ENCODE measurements at regions not wholly inside any gene's neighbourhood (a gene's known extent, or its start where the extent isn't known, plus 50 kb on each side); places are given as distances from the start of the nearest gene placed in this dataset.

- TF ChIP-seq POLR2A (IDR thresholded peaks at IDR 0.05) (no peak), EP300 (IDR thresholded peaks at IDR 0.05) (no peak)
- H3K4me1 ChIP-seq, result no peaks in the 10 kb centered on the region
- no peak for DNase-seq (ENCODE audit: low spot score in 2 of 2)
- no peaks in the 10 kb centered on the region for H3K9me3 ChIP-seq
- 82 to 88% methylated on average over 14 of the region's 14 CpGs for WGBS, 2 donors
- H3K4me3 ChIP-seq, result no peak overlapping the region
- no peaks in the 10 kb centered on the region for H3K36me3 ChIP-seq
- H3K27me3 ChIP-seq, result no peaks in the 10 kb centered on the region
- H3K27ac ChIP-seq, result no peak overlapping the region
Measured at GRCh38 chr5:2546938-2547337, 204.5 kb downstream of the IRX2 start.

DNA sequence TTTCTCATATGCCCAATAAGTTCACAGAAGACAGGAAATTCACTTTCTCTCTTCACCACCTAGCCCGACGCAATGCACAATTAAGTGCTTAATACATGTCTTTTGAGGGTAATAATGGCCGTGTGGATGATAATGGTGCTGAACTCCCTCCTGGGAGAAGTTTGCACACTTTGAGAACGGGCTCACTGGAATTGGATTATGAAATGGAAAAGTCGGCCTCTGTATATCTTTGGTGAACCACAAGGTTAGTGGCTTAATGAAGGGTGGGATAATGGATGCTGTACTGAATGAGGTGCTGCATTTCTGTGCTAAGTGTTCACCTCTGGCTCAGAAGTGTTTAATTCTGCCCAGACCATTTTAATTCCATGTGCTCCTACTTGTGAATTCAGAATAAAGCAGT lies 207.5 kb downstream of the IRX2 start:
- Histone ChIP-seq H3K36me3 (no peaks in the 10 kb centered on the region), H3K27ac (no peak overlapping the region), H3K4me1 (no peaks in the 10 kb centered on the region), H3K27me3 (no peaks in the 10 kb centered on the region), H3K9me3 (peaks cover 0 to 2% (median 0%) of the 10 kb centered on the region in 4 donors), H3K4me3 (no peak overlapping the region)
- no peak for TF ChIP-seq CTCF (IDR thresholded peaks at IDR 0.05)
- TF ChIP-seq POLR2A (IDR thresholded peaks at IDR 0.05), result no peak
- TF ChIP-seq EP300 (IDR thresholded peaks at IDR 0.05), result no peak
- DNase-seq (ENCODE audit: low spot score in 2 of 2), result no peak
- WGBS, 2 donors, result 77 to 83% methylated on average over 5 of the region's 5 CpGs

GRCh38 chr5:2542821-2543220 lies 208.7 kb downstream of the IRX2 start:
- DNase-seq (ENCODE audit: low spot score in 2 of 2), result no peak
- Histone ChIP-seq H3K27me3 (no peaks in the 10 kb centered on the region), H3K27ac (no peak overlapping the region), H3K36me3 (no peaks in the 10 kb centered on the region), H3K9me3 (peaks cover 0 to 3% (median 0%) of the 10 kb centered on the region in 4 donors), H3K4me1 (no peaks in the 10 kb centered on the region), H3K4me3 (no peak overlapping the region)
- WGBS, 2 donors, result 80 to 86% methylated on average over 8 of the region's 8 CpGs
- TF ChIP-seq POLR2A (IDR thresholded peaks at IDR 0.05), result no peak
- no peak for TF ChIP-seq CTCF (IDR thresholded peaks at IDR 0.05)
- TF ChIP-seq EP300 (IDR thresholded peaks at IDR 0.05), result no peak

- no peaks in the 10 kb centered on the region for H3K27me3 ChIP-seq
- DNase-seq (ENCODE audit: low spot score in 2 of 2), result no peak
- no peaks in the 10 kb centered on the region for H3K36me3 ChIP-seq
- 85 to 94% methylated on average over 11 of the region's 11 CpGs for WGBS, 2 donors
- no peaks in the 10 kb centered on the region for H3K4me1 ChIP-seq
- peaks cover 0 to 3% (median 0%) of the 10 kb centered on the region in 4 donors for H3K9me3 ChIP-seq
- H3K27ac ChIP-seq, result no peak overlapping the region
- TF ChIP-seq CTCF (IDR thresholded peaks at IDR 0.05) (no peak), POLR2A (IDR thresholded peaks at IDR 0.05) (no peak), EP300 (IDR thresholded peaks at IDR 0.05) (no peak)
- no peak overlapping the region for H3K4me3 ChIP-seq
Measured at GRCh38 chr5:2542026-2542425, 209.5 kb downstream of the IRX2 start.

- TF ChIP-seq POLR2A (IDR thresholded peaks at IDR 0.05) (no peak), CTCF (IDR thresholded peaks at IDR 0.05) (no peak), EP300 (IDR thresholded peaks at IDR 0.05) (no peak)
- peaks cover 0 to 14% (median 0%) of the 10 kb centered on the region in 4 donors for H3K9me3 ChIP-seq
- no peaks in the 10 kb centered on the region for H3K36me3 ChIP-seq
- no peak for DNase-seq (ENCODE audit: low spot score in 2 of 2)
- no peaks in the 10 kb centered on the region for H3K4me1 ChIP-seq
- H3K27me3 ChIP-seq, result no peaks in the 10 kb centered on the region
- 27 to 31% methylated on average over 10 of the region's 10 CpGs for WGBS, 2 donors
- no peak overlapping the region for H3K4me3 ChIP-seq
- no peak overlapping the region for H3K27ac ChIP-seq
Measured at GRCh38 chr5:2538169-2538568, 213.3 kb downstream of the IRX2 start.
